Kidney epithelial cell (primary cell): ENCODE measurements at regions not wholly inside any gene's neighbourhood (a gene's known extent, or its start where the extent isn't known, plus 50 kb on each side); places are given as distances from the start of the nearest gene placed in this dataset.

Source experiments
- DNase-seq: peaks from one replicate; pipeline ENCODE4 v3.0.0-alpha.2; 2010; ENCODE audit warnings: low read depth
- H3K27me3 ChIP-seq: 2 replicates; pipeline ENCODE4 v1.6.0; 2011; ENCODE audit warnings: low read length; ENCODE audit not compliant: control insufficient read depth, insufficient read depth
- H3K36me3 ChIP-seq: 2 replicates; pipeline ENCODE4 v1.5.1; 2011; ENCODE audit warnings: low read length; ENCODE audit not compliant: control insufficient read depth, insufficient read depth
- H3K4me3 ChIP-seq: 2 replicates; pipeline ENCODE4 v1.5.1; 2011; ENCODE audit warnings: low read depth, mild to moderate bottlenecking, control low read depth, low read length
- CTCF ChIP-seq: IDR thresholded peaks from 2 replicates; pipeline ENCODE4 v1.5.1; 2011; ENCODE audit warnings: mild to moderate bottlenecking, moderate library complexity, low read length, control low read depth, inconsistent platforms; ENCODE audit not compliant: insufficient read depth, poor library complexity, severe bottlenecking

- TF ChIP-seq CTCF = no peak
- H3K36me3 ChIP-seq = no peaks in the 10 kb centered on the region
- DNase-seq = no peak
- no peak overlapping the region for H3K4me3 ChIP-seq
- no peaks in the 10 kb centered on the region for H3K27me3 ChIP-seq
Measured at GRCh38 chr3:1903111-1903510, 195.6 kb upstream of the CNTN4 start.

GRCh38 chr3:1907911-1908310, 190.8 kb upstream of the CNTN4 start:
- Histone ChIP-seq H3K36me3 (no peaks in the 10 kb centered on the region), H3K27me3 (no peaks in the 10 kb centered on the region), H3K4me3 (no peak overlapping the region)
- TF ChIP-seq CTCF = no peak
- DNase-seq = no peak

- no peak for DNase-seq
- Histone ChIP-seq H3K36me3 (no peaks in the 10 kb centered on the region), H3K27me3 (no peaks in the 10 kb centered on the region), H3K4me3 (no peak overlapping the region)
- no peak for TF ChIP-seq CTCF
Measured at GRCh38 chr3:1908651-1909445, 189.8 kb upstream of the CNTN4 start.

GRCh38 chr3:1910322-1910721, 188.3 kb upstream of the CNTN4 start:
- TF ChIP-seq CTCF = no peak
- Histone ChIP-seq H3K36me3 (no peaks in the 10 kb centered on the region), H3K27me3 (no peaks in the 10 kb centered on the region), H3K4me3 (no peak overlapping the region)
- no peak for DNase-seq

GRCh38 chr3:1929788-1930414, 168.8 kb upstream of the CNTN4 start:
- DNase-seq = no peak
- H3K4me3 ChIP-seq = no peak overlapping the region
- TF ChIP-seq CTCF = no peak
- no peaks in the 10 kb centered on the region for H3K27me3 ChIP-seq
- no peaks in the 10 kb centered on the region for H3K36me3 ChIP-seq

- Histone ChIP-seq H3K4me3 (no peak overlapping the region), H3K27me3 (no peaks in the 10 kb centered on the region), H3K36me3 (no peaks in the 10 kb centered on the region)
- no peak for TF ChIP-seq CTCF
- DNase-seq = no peak
Measured at GRCh38 chr3:1938975-1939374, 159.7 kb upstream of the CNTN4 start.
